SK-N-SH (cell line): ENCODE measurements at regions not wholly inside any gene's neighbourhood (a gene's known extent, or its start where the extent isn't known, plus 50 kb on each side); places are given as distances from the start of the nearest gene placed in this dataset.

ENCODE experiments used
- CTCF ChIA-PET: fragments of 300-600, 350-600 bp; formaldehyde crosslinking; extraction: SDS; loops from one replicate; lab custom pipeline; 2021; lab: Yijun Ruan, JAX
- POLR2A ChIA-PET: fragments of 350-600 bp; sonication (Branson Sonifier 250); formaldehyde crosslinking; extraction: SDS; loops from one replicate; lab custom pipeline; 2020; ENCODE audit warnings: antibody characterized with exemption, inconsistent platforms; lab: Yijun Ruan, JAX
- DNase-seq: peaks from one replicate; pipeline ENCODE4 v3.0.0; 2012
- H2AFZ ChIP-seq: fragments of 200-600 bp; sonication (generic); 2 replicates; pipeline ENCODE4 v1.8.1; 2016; ENCODE audit warnings: antibody characterized with exemption, mild to moderate bottlenecking, low read depth
- H3F3A ChIP-seq: fragments of 200-600 bp; sonication (generic); replicated peaks from 2 replicates; pipeline ENCODE3; 2016; ENCODE audit warnings: antibody characterized with exemption, mild to moderate bottlenecking; ENCODE audit not compliant: insufficient read depth
- H3K27ac ChIP-seq, 2 experiments: fragments of 200-500 bp in 1 of 2; fragments of 200-600 bp in 1 of 2; sonication (Bioruptor generic) in 1 of 2; sonication (generic), shearing (Covaris generic) in 1 of 2; 2 replicates each; pipeline versions ENCODE4 v1.5.1 to v1.6.1; 2014 to 2016; ENCODE audit warnings: low read depth in 2 of 2, inconsistent platforms in 1 of 2, low read length in 1 of 2, mild to moderate bottlenecking in 1 of 2, mixed read lengths in 1 of 2
- H3K27me3 ChIP-seq: fragments of 200-600 bp; sonication (generic), shearing (Covaris generic); 2 replicates; pipeline ENCODE4 v1.6.1; 2016; ENCODE audit warnings: mixed run types; ENCODE audit not compliant: insufficient read depth
- H3K36me3 ChIP-seq, 2 experiments: fragments of 200-500 bp in 1 of 2; fragments of 200-600 bp in 1 of 2; sonication (Bioruptor generic) in 1 of 2; sonication (generic) in 1 of 2; replicated peaks in 1 of 2; 2 replicates each; pipeline versions ENCODE3 to v1.5.1; 2014 to 2016; ENCODE audit warnings: low read length in 1 of 2, mild to moderate bottlenecking in 1 of 2; ENCODE audit not compliant: insufficient read depth in 2 of 2, control insufficient read depth in 1 of 2
- H3K4me1 ChIP-seq, 2 experiments: fragments of 200-500 bp in 1 of 2; fragments of 200-600 bp in 1 of 2; sonication (Bioruptor generic) in 1 of 2; sonication (generic), shearing (Covaris generic) in 1 of 2; 2 replicates each; pipeline versions ENCODE4 v1.5.1 to v1.6.1; 2014 to 2016; ENCODE audit warnings: low read depth in 1 of 2, low read length in 1 of 2, mixed run types in 1 of 2; ENCODE audit not compliant: insufficient read depth in 2 of 2, control insufficient read depth in 1 of 2
- H3K4me2 ChIP-seq: fragments of 200-600 bp; sonication (generic), shearing (Covaris generic); 2 replicates; pipeline ENCODE4 v1.6.1; 2017; ENCODE audit warnings: mixed run types
- H3K4me3 ChIP-seq, 2 experiments: fragments of 200-500 bp in 1 of 2; fragments of 200-600 bp in 1 of 2; sonication (Bioruptor generic) in 1 of 2; sonication (generic), shearing (Covaris generic) in 1 of 2; 2 replicates each; pipeline versions ENCODE4 v1.5.1 to v1.8.1; 2014 to 2016; ENCODE audit warnings: low read depth in 2 of 2, inconsistent platforms in 1 of 2, low read length in 1 of 2, mild to moderate bottlenecking in 1 of 2, mixed read lengths in 1 of 2, moderate library complexity in 1 of 2
- H3K79me2 ChIP-seq: fragments of 200-600 bp; sonication (generic); 2 replicates; pipeline ENCODE4 v1.8.1; 2017; ENCODE audit warnings: mild to moderate bottlenecking; ENCODE audit not compliant: insufficient read depth
- H3K9ac ChIP-seq: fragments of 200-600 bp; sonication (generic); 2 replicates; pipeline ENCODE4 v1.6.1; 2017; ENCODE audit warnings: mixed run types
- H3K9me2 ChIP-seq: fragments of 200-600 bp; sonication (generic); 2 replicates; pipeline ENCODE4 v1.6.1; 2017; ENCODE audit warnings: mixed run types
- H3K9me3 ChIP-seq: fragments of 200-600 bp; sonication (generic); 2 replicates; pipeline ENCODE4 v1.6.1; 2017; ENCODE audit warnings: mixed run types, mild to moderate bottlenecking, moderate library complexity
- H4K20me1 ChIP-seq: fragments of 200-600 bp; sonication (generic); 2 replicates; pipeline ENCODE4 v1.6.1; 2017; ENCODE audit warnings: mild to moderate bottlenecking, mixed run types; ENCODE audit not compliant: insufficient read depth
- ELF1 ChIP-seq: IDR thresholded peaks from 2 replicates; pipeline ENCODE4 v1.4.0; 2012
- EP300 ChIP-seq, 2 experiments: IDR thresholded peaks; 2 replicates each; pipeline versions ENCODE4 v1.4.0 to v1.6.1; 2012; ENCODE audit warnings: borderline replicate concordance in 1 of 2, low read depth in 1 of 2, low read length in 1 of 2
- EZH2phosphoT487 ChIP-seq: fragments of 200-600 bp; sonication (generic); IDR thresholded peaks from 2 replicates; pipeline ENCODE4 v1.6.1; 2017; ENCODE audit warnings: low read depth, mixed run types, mild to moderate bottlenecking, antibody characterized with exemption, moderate library complexity, borderline replicate concordance
- FOXM1 ChIP-seq: IDR thresholded peaks from 2 replicates; pipeline ENCODE4 v1.4.0; 2012; ENCODE audit warnings: low read depth, mild to moderate bottlenecking
- GABPA ChIP-seq: IDR thresholded peaks from 2 replicates; pipeline ENCODE4 v1.4.0; 2012; ENCODE audit warnings: low read depth, mild to moderate bottlenecking
- GATA2 ChIP-seq: sonication (generic); formaldehyde crosslinking; IDR thresholded peaks from 2 replicates; pipeline ENCODE4 v1.5.0; 2020; ENCODE audit warnings: mild to moderate bottlenecking, missing genetic modification reagents
- MXI1 ChIP-seq: IDR thresholded peaks from 2 replicates; pipeline ENCODE4 v1.6.1; 2012; ENCODE audit warnings: mild to moderate bottlenecking, low read depth, low read length, improper control_type of control experiment
- NFIC ChIP-seq: IDR thresholded peaks from 2 replicates; pipeline ENCODE4 v1.4.0; 2012; ENCODE audit warnings: borderline replicate concordance
- NRF1 ChIP-seq: IDR thresholded peaks from 2 replicates; pipeline ENCODE4 v1.6.1; 2012; ENCODE audit warnings: low read depth, mild to moderate bottlenecking, low read length
- POLR2AphosphoS5 ChIP-seq: IDR thresholded peaks from 2 replicates; pipeline ENCODE4 v1.6.1; 2012; ENCODE audit warnings: low read depth, low read length
- RAD21 ChIP-seq: IDR thresholded peaks from 2 replicates; pipeline ENCODE4 v1.6.1; 2012; ENCODE audit warnings: mild to moderate bottlenecking, low read length
- RFX5 ChIP-seq: IDR thresholded peaks from 2 replicates; pipeline ENCODE4 v1.6.1; 2012; ENCODE audit warnings: mild to moderate bottlenecking, improper control_type of control experiment, low read length
- RXRA ChIP-seq: IDR thresholded peaks from 2 replicates; pipeline ENCODE4 v1.4.0; 2012; ENCODE audit warnings: low read depth, mild to moderate bottlenecking, borderline replicate concordance
- SIN3A ChIP-seq: IDR thresholded peaks from 2 replicates; pipeline ENCODE4 v1.6.1; 2012; ENCODE audit warnings: low read depth, mild to moderate bottlenecking, low read length, moderate library complexity, borderline replicate concordance
- SMC3 ChIP-seq: IDR thresholded peaks from 2 replicates; pipeline ENCODE4 v1.6.1; 2012; ENCODE audit warnings: low read depth, low read length, improper control_type of control experiment
- TAF1 ChIP-seq: IDR thresholded peaks from 2 replicates; pipeline ENCODE4 v1.6.1; 2012; ENCODE audit warnings: low read depth, mild to moderate bottlenecking, low read length, moderate library complexity, borderline replicate concordance
- TCF12 ChIP-seq: IDR thresholded peaks from 2 replicates; pipeline ENCODE4 v1.4.0; 2012
- TEAD4 ChIP-seq: IDR thresholded peaks from 2 replicates; pipeline ENCODE4 v1.4.0; 2012; ENCODE audit warnings: mild to moderate bottlenecking, borderline replicate concordance; ENCODE audit not compliant: insufficient read depth
- WGBS: methylation state at CpG from one replicate; pipeline ENCODE4 v1.1.6; 2017; ENCODE audit warnings: low lambda C conversion rate; 5-methylcytosine and 5-hydroxymethylcytosine counted together
- TF ChIP-seq, protein P1 (sequence below): IDR thresholded peaks from 2 replicates; pipeline ENCODE4; 2012
- TF ChIP-seq, protein P2 (sequence below): IDR thresholded peaks from 2 replicates; pipeline ENCODE4 v1.4.0; 2012; ENCODE audit warnings: low read depth, borderline replicate concordance

DNA sequence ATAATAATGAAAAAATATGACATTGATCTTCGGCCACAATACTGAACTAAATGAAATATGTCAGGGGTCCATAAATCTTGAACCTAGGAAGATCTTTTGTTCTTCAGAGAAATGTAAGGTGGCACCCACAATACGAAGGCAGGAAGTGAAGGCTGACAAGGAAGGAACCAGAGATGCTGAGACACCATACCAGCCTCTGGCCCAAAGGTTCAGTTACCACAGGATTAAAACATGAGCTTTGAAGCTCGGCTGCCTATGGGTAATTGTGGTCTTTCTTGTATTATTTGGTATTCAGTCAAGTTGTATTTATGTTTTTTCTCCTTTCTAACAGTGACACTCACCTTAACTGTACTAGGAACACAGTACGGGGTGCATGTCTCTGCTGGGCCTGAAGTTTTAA, 448.8 kb upstream of the SETBP1 start:
- Histone ChIP-seq H3K9ac (no peak overlapping the region), H3K4me3 (no peak overlapping the region), H3K27me3 (no peaks in the 10 kb centered on the region), H4K20me1 (no peaks in the 10 kb centered on the region), H3K9me3 (no peaks in the 10 kb centered on the region), H2AFZ (no peak overlapping the region), H3K36me3 (no peaks in the 10 kb centered on the region), H3F3A (peaks cover 17% of the 10 kb centered on the region), H3K4me1 (peaks cover 0 to 13% of the 10 kb centered on the region in 2 experiments; a peak in 3 of 4 replicates), H3K9me2 (no peaks in the 10 kb centered on the region), H3K27ac (no peak overlapping the region), H3K79me2 (no peaks in the 10 kb centered on the region), H3K4me2 (no peak overlapping the region)
- POLR2A ChIA-PET: no interaction called here
- no peak for DNase-seq
- CTCF ChIA-PET: interaction anchor here (1.2 kb wide), 1 partner anchor 1209 kb away, joined by 3 read pairs; no protein-coding TSS in a partner anchor
- TF ChIP-seq FOXM1: no peak
- TF ChIP-seq, protein P1, sequence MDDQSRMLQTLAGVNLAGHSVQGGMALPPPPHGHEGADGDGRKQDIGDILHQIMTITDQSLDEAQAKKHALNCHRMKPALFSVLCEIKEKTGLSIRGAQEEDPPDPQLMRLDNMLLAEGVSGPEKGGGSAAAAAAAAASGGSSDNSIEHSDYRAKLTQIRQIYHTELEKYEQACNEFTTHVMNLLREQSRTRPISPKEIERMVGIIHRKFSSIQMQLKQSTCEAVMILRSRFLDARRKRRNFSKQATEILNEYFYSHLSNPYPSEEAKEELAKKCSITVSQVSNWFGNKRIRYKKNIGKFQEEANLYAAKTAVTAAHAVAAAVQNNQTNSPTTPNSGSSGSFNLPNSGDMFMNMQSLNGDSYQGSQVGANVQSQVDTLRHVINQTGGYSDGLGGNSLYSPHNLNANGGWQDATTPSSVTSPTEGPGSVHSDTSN: no peak
- 62% methylated on average over 4 of the region's 4 CpGs for WGBS

DNA sequence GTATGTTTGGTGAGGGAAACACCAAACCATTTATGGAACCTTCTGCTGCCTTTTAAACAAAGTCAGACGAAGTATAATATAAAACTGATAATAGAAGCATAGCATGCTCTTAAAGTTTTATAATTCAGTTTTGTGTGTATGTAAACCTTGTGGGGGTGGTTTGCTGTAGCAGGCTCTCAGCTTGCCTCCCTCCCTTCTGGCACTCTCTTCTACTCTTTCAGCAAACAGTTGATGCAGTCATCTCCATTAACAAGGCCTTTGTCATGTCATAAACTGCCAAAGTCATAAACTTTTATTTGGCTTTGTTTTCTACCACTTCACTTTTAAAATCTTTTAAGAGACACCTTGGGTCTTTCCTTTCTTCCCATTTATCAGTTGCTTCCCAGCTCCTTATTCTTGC, 448.2 kb upstream of the SETBP1 start:
- no peaks in the 10 kb centered on the region for H4K20me1 ChIP-seq
- 80% methylated on average over 1 of the region's 1 CpG for WGBS
- peaks cover 17% of the 10 kb centered on the region for H3F3A ChIP-seq
- no peaks in the 10 kb centered on the region for H3K9me2 ChIP-seq
- H3K9me3 ChIP-seq: no peaks in the 10 kb centered on the region
- no peaks in the 10 kb centered on the region for H3K36me3 ChIP-seq
- H3K4me1 ChIP-seq: peaks cover 0 to 13% of the 10 kb centered on the region in 2 experiments; a peak in 3 of 4 replicates
- no peaks in the 10 kb centered on the region for H3K79me2 ChIP-seq
- H3K4me2 ChIP-seq: no peak overlapping the region
- H3K27ac ChIP-seq: no peak overlapping the region
- H2AFZ ChIP-seq: no peak overlapping the region
- no peak overlapping the region for H3K4me3 ChIP-seq
- H3K27me3 ChIP-seq: no peaks in the 10 kb centered on the region
- CTCF ChIA-PET: interaction anchor here (0.6 to 1.2 kb wide), 2 partner anchors 1208 to 1569 kb away, joined by 3 read pairs; no protein-coding TSS in a partner anchor
- TF ChIP-seq TCF12: no peak
- TF ChIP-seq, protein P2, sequence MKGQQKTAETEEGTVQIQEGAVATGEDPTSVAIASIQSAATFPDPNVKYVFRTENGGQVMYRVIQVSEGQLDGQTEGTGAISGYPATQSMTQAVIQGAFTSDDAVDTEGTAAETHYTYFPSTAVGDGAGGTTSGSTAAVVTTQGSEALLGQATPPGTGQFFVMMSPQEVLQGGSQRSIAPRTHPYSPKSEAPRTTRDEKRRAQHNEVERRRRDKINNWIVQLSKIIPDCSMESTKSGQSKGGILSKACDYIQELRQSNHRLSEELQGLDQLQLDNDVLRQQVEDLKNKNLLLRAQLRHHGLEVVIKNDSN: no peak
- no peak for TF ChIP-seq EZH2phosphoT487
- TF ChIP-seq TAF1: no peak
- no peak for TF ChIP-seq NFIC
- no peak for TF ChIP-seq SMC3
- TF ChIP-seq RXRA: no peak
- TF ChIP-seq RFX5: no peak
- no peak for TF ChIP-seq RAD21
- no peak for TF ChIP-seq GABPA
- TF ChIP-seq NRF1: no peak
- TF ChIP-seq MXI1: no peak
- TF ChIP-seq POLR2AphosphoS5: no peak
- no peak for TF ChIP-seq EP300 (IDR thresholded peaks at IDR 0.05; ENCODE audit: borderline replicate concordance in 1 of 2, low read depth in 1 of 2, low read length in 1 of 2)
- no peak for TF ChIP-seq SIN3A
- TF ChIP-seq TEAD4: no peak
- TF ChIP-seq ELF1: no peak
- TF ChIP-seq GATA2 (CRISPR knock-in tag): no peak
- POLR2A ChIA-PET: no interaction called here
- no peak for DNase-seq
- H3K9ac ChIP-seq: no peak overlapping the region
